DOHH2 (cell line): ENCODE measurements at regions not wholly inside any gene's neighbourhood (a gene's known extent, or its start where the extent isn't known, plus 50 kb on each side); places are given as distances from the start of the nearest gene placed in this dataset.

Experiments used
- H3F3A ChIP-seq: fragments of 200-600 bp; sonication (generic), shearing (Covaris generic); 2 replicates; pipeline ENCODE4 v1.6.0; 2016; ENCODE audit warnings: antibody characterized with exemption, mild to moderate bottlenecking; ENCODE audit not compliant: control insufficient read depth, insufficient read depth
- H3K27ac ChIP-seq: fragments of 200-600 bp; sonication (generic); 2 replicates; pipeline ENCODE4 v1.5.1; 2014; ENCODE audit warnings: low read depth, mild to moderate bottlenecking, low read length, moderate library complexity
- H3K27me3 ChIP-seq: fragments of 200-600 bp; sonication (generic); 2 replicates; pipeline ENCODE4 v1.6.1; 2014; ENCODE audit warnings: mild to moderate bottlenecking, low read length, mixed read lengths; ENCODE audit not compliant: control insufficient read depth
- H3K36me3 ChIP-seq: fragments of 200-600 bp; sonication (generic); 2 replicates; pipeline ENCODE4 v1.6.1; 2014; ENCODE audit warnings: mild to moderate bottlenecking, low read length, moderate library complexity, mixed read lengths; ENCODE audit not compliant: control insufficient read depth
- H3K4me1 ChIP-seq: fragments of 200-600 bp; sonication (generic); 2 replicates; pipeline ENCODE4 v1.6.1; 2014; ENCODE audit warnings: mild to moderate bottlenecking, low read length, mixed read lengths; ENCODE audit not compliant: control insufficient read depth
- H3K4me2 ChIP-seq: fragments of 200-600 bp; sonication (generic); 2 replicates; pipeline ENCODE4 v1.6.0; 2014; ENCODE audit warnings: mild to moderate bottlenecking, low read length, moderate library complexity
- H3K4me3 ChIP-seq: fragments of 200-600 bp; sonication (generic); 2 replicates; pipeline ENCODE4 v1.5.1; 2014; ENCODE audit warnings: mild to moderate bottlenecking, low read length, mixed read lengths
- H3K79me2 ChIP-seq: fragments of 200-600 bp; sonication (generic); 2 replicates; pipeline ENCODE4 v1.6.1; 2014; ENCODE audit warnings: mild to moderate bottlenecking, low read length, mixed read lengths; ENCODE audit not compliant: control insufficient read depth
- H3K9me2 ChIP-seq: fragments of 200-600 bp; sonication (generic); replicated peaks from 2 replicates; pipeline ENCODE4 v1.6.1; 2014; ENCODE audit warnings: mild to moderate bottlenecking, low read length, mixed read lengths; ENCODE audit not compliant: control insufficient read depth
- H3K9me3 ChIP-seq: fragments of 200-600 bp; sonication (generic); 2 replicates; pipeline ENCODE4 v1.6.1; 2014; ENCODE audit warnings: antibody characterized with exemption, low read length, mixed read lengths; ENCODE audit not compliant: control insufficient read depth, insufficient read depth
- H4K20me1 ChIP-seq: fragments of 200-600 bp; sonication (generic); 2 replicates; pipeline ENCODE4 v1.6.0; 2014; ENCODE audit warnings: low read depth, mild to moderate bottlenecking, antibody characterized with exemption, low read length, moderate library complexity; ENCODE audit not compliant: control insufficient read depth, insufficient read depth
- EZH2phosphoT487 ChIP-seq: fragments of 200-600 bp; sonication (generic); IDR thresholded peaks from 2 replicates; pipeline ENCODE4 v1.6.1; 2017; ENCODE audit warnings: borderline replicate concordance, mild to moderate bottlenecking, antibody characterized with exemption, low read length, moderate library complexity, mixed read lengths
- TF ChIP-seq, protein P1 (sequence below): fragments of 200-600 bp; sonication (generic); IDR thresholded peaks from one replicate; pipeline ENCODE4 v1.5.1; 2014; ENCODE audit warnings: antibody characterized with exemption, mild to moderate bottlenecking, low read depth, low read length; ENCODE audit not compliant: poor library complexity, severe bottlenecking

DNA sequence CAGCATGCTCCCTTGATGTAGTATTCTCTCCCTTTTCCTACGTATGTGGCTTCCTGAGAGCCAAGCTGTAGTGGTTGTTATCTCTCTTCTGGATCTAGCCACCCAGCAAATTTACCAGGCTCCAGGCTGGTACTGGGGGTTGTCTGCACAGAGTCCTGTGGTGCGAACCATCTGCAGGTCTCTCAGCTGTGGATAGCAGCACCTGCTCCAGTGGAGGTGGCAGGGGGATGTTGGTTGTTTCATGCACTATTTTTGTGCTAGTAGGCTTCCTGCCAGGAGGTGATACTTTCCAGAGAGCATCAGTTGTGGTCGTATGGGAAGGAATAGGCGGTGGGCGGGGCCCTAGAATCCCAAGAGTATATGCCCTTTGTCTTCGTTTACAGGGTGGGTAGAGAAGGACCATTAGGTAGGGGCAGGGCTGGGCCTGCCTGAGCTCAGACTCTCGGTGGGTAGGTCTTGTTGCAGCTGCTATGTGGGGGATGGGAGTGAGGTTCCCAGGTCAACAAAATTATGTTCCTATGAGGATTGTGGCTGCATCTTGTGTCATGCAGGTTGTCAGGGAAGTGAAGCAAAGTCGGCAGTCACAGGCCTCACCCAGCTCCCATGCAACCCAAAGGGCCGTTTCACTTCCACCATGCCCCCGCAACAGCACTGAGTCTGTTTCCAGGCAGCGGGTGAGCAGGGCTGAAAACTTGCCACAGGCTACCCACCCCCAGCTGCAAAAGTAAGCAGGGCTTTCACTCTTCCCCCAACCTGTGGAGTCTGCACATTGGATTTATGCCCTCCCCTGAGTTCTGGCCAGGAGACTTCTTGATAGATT, 1139.5 kb downstream of the BCL11A start:
- Histone ChIP-seq H3K27me3 (no peaks in the 10 kb centered on the region), H3K79me2 (no peaks in the 10 kb centered on the region), H3K4me1 (no peaks in the 10 kb centered on the region), H3K27ac (no peak overlapping the region), H4K20me1 (no peaks in the 10 kb centered on the region), H3K36me3 (no peaks in the 10 kb centered on the region), H3K9me3 (peaks cover 7% of the 10 kb centered on the region; the same call in 1 of the 2 replicates), H3K4me2 (no peak overlapping the region), H3K4me3 (no peak overlapping the region), H3K9me2 (no peaks in the 10 kb centered on the region), H3F3A (no peaks in the 10 kb centered on the region)
- no peak for TF ChIP-seq EZH2phosphoT487
- TF ChIP-seq, protein P1, sequence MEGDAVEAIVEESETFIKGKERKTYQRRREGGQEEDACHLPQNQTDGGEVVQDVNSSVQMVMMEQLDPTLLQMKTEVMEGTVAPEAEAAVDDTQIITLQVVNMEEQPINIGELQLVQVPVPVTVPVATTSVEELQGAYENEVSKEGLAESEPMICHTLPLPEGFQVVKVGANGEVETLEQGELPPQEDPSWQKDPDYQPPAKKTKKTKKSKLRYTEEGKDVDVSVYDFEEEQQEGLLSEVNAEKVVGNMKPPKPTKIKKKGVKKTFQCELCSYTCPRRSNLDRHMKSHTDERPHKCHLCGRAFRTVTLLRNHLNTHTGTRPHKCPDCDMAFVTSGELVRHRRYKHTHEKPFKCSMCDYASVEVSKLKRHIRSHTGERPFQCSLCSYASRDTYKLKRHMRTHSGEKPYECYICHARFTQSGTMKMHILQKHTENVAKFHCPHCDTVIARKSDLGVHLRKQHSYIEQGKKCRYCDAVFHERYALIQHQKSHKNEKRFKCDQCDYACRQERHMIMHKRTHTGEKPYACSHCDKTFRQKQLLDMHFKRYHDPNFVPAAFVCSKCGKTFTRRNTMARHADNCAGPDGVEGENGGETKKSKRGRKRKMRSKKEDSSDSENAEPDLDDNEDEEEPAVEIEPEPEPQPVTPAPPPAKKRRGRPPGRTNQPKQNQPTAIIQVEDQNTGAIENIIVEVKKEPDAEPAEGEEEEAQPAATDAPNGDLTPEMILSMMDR: no peak

DNA sequence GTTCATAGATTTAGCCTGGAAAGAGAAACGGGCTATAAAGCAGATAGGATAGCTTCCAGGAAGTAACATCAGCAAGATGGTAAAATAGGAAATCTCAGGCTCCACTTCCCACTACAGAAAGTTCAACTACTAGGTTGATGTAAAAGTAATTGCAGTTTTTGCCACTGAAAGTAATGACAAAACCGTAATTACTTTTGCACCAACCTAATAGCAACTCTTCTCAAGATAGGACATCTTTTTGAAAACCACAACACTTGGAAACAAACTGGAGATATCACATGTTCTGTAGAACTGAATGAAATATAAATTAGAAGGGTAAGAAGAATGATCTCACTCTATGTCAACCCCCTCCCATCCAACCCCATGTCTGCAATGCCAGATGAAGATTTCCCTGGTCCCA, 1154.3 kb downstream of the BCL11A start:
- Histone ChIP-seq H3K27me3 (no peaks in the 10 kb centered on the region), H3K9me2 (no peaks in the 10 kb centered on the region), H3F3A (no peaks in the 10 kb centered on the region), H3K79me2 (no peaks in the 10 kb centered on the region), H3K4me2 (no peak overlapping the region), H3K27ac (no peak overlapping the region), H3K36me3 (no peaks in the 10 kb centered on the region), H4K20me1 (no peaks in the 10 kb centered on the region), H3K9me3 (no peaks in the 10 kb centered on the region), H3K4me1 (no peaks in the 10 kb centered on the region), H3K4me3 (no peak overlapping the region)
- TF ChIP-seq, protein P1: no peak
- no peak for TF ChIP-seq EZH2phosphoT487

DNA sequence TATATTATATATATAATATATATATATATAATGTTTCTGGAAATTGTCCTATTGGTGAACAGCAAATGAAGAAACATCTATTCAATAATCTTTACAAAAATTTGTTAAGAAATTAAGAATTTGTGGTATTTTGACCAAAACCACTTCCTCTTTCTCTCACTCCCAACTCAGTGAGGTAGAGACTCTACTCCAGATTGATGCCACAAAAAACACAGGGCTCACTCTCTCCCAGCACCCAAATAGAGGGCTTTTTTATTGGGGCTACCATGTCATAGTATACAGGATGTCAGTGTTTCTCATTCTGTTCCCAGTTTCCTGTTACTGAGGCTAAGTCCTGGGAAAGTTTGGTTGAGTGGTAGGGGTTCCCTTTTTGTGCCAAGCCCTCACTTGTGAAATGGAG, 1155.4 kb downstream of the BCL11A start:
- no peaks in the 10 kb centered on the region for H3K9me3 ChIP-seq
- no peaks in the 10 kb centered on the region for H3F3A ChIP-seq
- TF ChIP-seq EZH2phosphoT487: no peak
- TF ChIP-seq, protein P1: no peak
- H3K36me3 ChIP-seq: no peaks in the 10 kb centered on the region
- H3K4me3 ChIP-seq: no peak overlapping the region
- H4K20me1 ChIP-seq: no peaks in the 10 kb centered on the region
- H3K4me1 ChIP-seq: no peaks in the 10 kb centered on the region
- no peaks in the 10 kb centered on the region for H3K79me2 ChIP-seq
- H3K27me3 ChIP-seq: no peaks in the 10 kb centered on the region
- no peaks in the 10 kb centered on the region for H3K9me2 ChIP-seq
- H3K27ac ChIP-seq: no peak overlapping the region
- no peak overlapping the region for H3K4me2 ChIP-seq
